Astrocyte of the spinal cord (primary cell): ENCODE measurements at regions not wholly inside any gene's neighbourhood (a gene's known extent, or its start where the extent isn't known, plus 50 kb on each side); places are given as distances from the start of the nearest gene placed in this dataset.

Experiments
- DNase-seq: peaks from one replicate; pipeline ENCODE4 v3.0.0; 2011; ENCODE audit warnings: low read depth, low spot score
- H3K4me3 ChIP-seq: 2 replicates; pipeline ENCODE4 v1.5.1; 2011; ENCODE audit warnings: low read depth, mild to moderate bottlenecking, low read length, moderate library complexity
- CTCF ChIP-seq: IDR thresholded peaks from 2 replicates; pipeline ENCODE4 v1.5.1; 2012; ENCODE audit warnings: low read depth, mild to moderate bottlenecking, low read length, inconsistent platforms
- in situ Hi-C: cut with HindIII; loops from 2 replicates; pipeline ENCODE4 v1.10.0; 2017; ENCODE audit warnings: low sequenced_read_pairs

GRCh38 chr3:144051211-144051610 lies 79.6 kb downstream of the DIPK2A start:
- no peak overlapping the region for H3K4me3 ChIP-seq
- TF ChIP-seq CTCF = no peak
- in situ Hi-C loops = no loop called here
- no peak for DNase-seq

- peak; percentile 62 for DNase-seq
- no peak for TF ChIP-seq CTCF
- in situ Hi-C loops = no loop called here
- H3K4me3 ChIP-seq = no peak overlapping the region
Observed at GRCh38 chr3:144052275-144052674, 80.7 kb downstream of the DIPK2A start.

- DNase-seq = peak; percentile 57
- TF ChIP-seq CTCF = no peak
- in situ Hi-C loops = no loop called here
Observed at GRCh38 chr3:144053121-144053520, 81.5 kb downstream of the DIPK2A start.

GRCh38 chr3:144054766-144055165 lies 83.1 kb downstream of the DIPK2A start:
- H3K4me3 ChIP-seq = no peak overlapping the region
- in situ Hi-C loops = no loop called here
- no peak for TF ChIP-seq CTCF
- DNase-seq = no peak

More at GRCh38 chr3:144053121-144053520, 81.5 kb downstream of the DIPK2A start:
- no peak overlapping the region for H3K4me3 ChIP-seq

- TF ChIP-seq CTCF = no peak
- DNase-seq = peak; percentile 38
- in situ Hi-C loops = no loop called here
- H3K4me3 ChIP-seq = no peak overlapping the region
Observed at GRCh38 chr3:144055604-144056003, 84.0 kb downstream of the DIPK2A start.

- TF ChIP-seq CTCF = no peak
- in situ Hi-C loops = no loop called here
- no peak for DNase-seq
- H3K4me3 ChIP-seq = no peak overlapping the region
Observed at GRCh38 chr3:144058713-144059112, 87.1 kb downstream of the DIPK2A start.

- DNase-seq = no peak
- no peak for TF ChIP-seq CTCF
- no peak overlapping the region for H3K4me3 ChIP-seq
- in situ Hi-C loops = no loop called here
Observed at GRCh38 chr3:144059481-144059880, 87.9 kb downstream of the DIPK2A start.
